Colonic mucosa (tissue), 4 donors: ENCODE measurements at regions not wholly inside any gene's neighbourhood (a gene's known extent, or its start where the extent isn't known, plus 50 kb on each side); places are given as distances from the start of the nearest gene placed in this dataset.
"Not testable (repeated sequence)": the region's sequence is repeated elsewhere in the genome, so short reads cannot be mapped to it uniquely, and the experiment has no call there.

Source experiments
- DNase-seq: peaks from one replicate; pipeline ENCODE4 v3.0.0-alpha.2; 2020
- H3K27ac ChIP-seq: fragments of 200-600 bp; one replicate; pipeline ENCODE4 v1.8.0; 2021
- H3K27me3 ChIP-seq: fragments of 200-600 bp; one replicate; pipeline ENCODE4 v1.8.0; 2021
- H3K36me3 ChIP-seq: fragments of 200-600 bp; one replicate; pipeline ENCODE4 v1.8.0; 2021
- H3K4me1 ChIP-seq: fragments of 200-600 bp; one replicate; pipeline ENCODE4 v1.8.0; 2021; ENCODE audit warnings: mild to moderate bottlenecking
- H3K4me3 ChIP-seq: fragments of 200-600 bp; one replicate; pipeline ENCODE4 v1.8.0; 2021
- H3K9ac ChIP-seq, 2 donors: one replicate each; pipeline ENCODE4 v1.7.0; 2013; ENCODE audit warnings: control low read depth in 2 of 2, low read depth in 2 of 2, low read length in 2 of 2
- H3K9me3 ChIP-seq: fragments of 200-600 bp; one replicate; pipeline ENCODE4 v1.8.0; 2021
- CTCF ChIP-seq: fragments of 200-600 bp; IDR thresholded peaks from one replicate; pipeline ENCODE4 v1.8.0; 2022; ENCODE audit warnings: antibody characterized with exemption, mild to moderate bottlenecking
- intact Hi-C: fragments of 100-400 bp; cut with DNase I; formaldehyde crosslinking; loops from one replicate; pipeline ENCODE4 v1.14.1; 2022
- donor health status: healthy.
- donor health status: DM: no; HTN: no; CAD: no.
- donor health status: DM: no; HTN: no; CAD: no.

- H3K9me3 ChIP-seq: no peaks in the 10 kb centered on the region
- DNase-seq: no peak
- H3K9ac ChIP-seq: no peak overlapping the region
- no peaks in the 10 kb centered on the region for H3K27me3 ChIP-seq
- H3K27ac ChIP-seq: no peak overlapping the region
- no peak overlapping the region for H3K4me3 ChIP-seq
- no peaks in the 10 kb centered on the region for H3K36me3 ChIP-seq
- intact Hi-C loops: no loop called here
- H3K4me1 ChIP-seq: no peaks in the 10 kb centered on the region
- TF ChIP-seq CTCF: no peak
Observed at GRCh38 chr17:77619326-77619725, 339.2 kb upstream of the TNRC6C start.

- Histone ChIP-seq H3K9me3 (no peaks in the 10 kb centered on the region), H3K4me3 (no peak overlapping the region), H3K27me3 (no peaks in the 10 kb centered on the region), H3K36me3 (no peaks in the 10 kb centered on the region), H3K9ac (no peak overlapping the region), H3K4me1 (no peaks in the 10 kb centered on the region), H3K27ac (no peak overlapping the region)
- intact Hi-C loops: no loop called here
- TF ChIP-seq CTCF: no peak
- no peak for DNase-seq
Observed at GRCh38 chr17:77619851-77620250, 338.7 kb upstream of the TNRC6C start.

- H3K36me3 ChIP-seq: no peaks in the 10 kb centered on the region
- H3K9ac ChIP-seq: no peak overlapping the region
- intact Hi-C loops: no loop called here
- no peak for TF ChIP-seq CTCF
- no peaks in the 10 kb centered on the region for H3K9me3 ChIP-seq
- no peak overlapping the region for H3K27ac ChIP-seq
- H3K4me3 ChIP-seq: no peak overlapping the region
- no peaks in the 10 kb centered on the region for H3K4me1 ChIP-seq
- no peaks in the 10 kb centered on the region for H3K27me3 ChIP-seq
- DNase-seq: no peak
Observed at GRCh38 chr17:77620282-77620681, 338.2 kb upstream of the TNRC6C start.

GRCh38 chr17:77622084-77622483 lies 336.4 kb upstream of the TNRC6C start:
- H3K4me1 ChIP-seq, H3K4me3 ChIP-seq, H3K9me3 ChIP-seq, H3K9ac ChIP-seq, intact Hi-C loops, H3K27ac ChIP-seq, H3K27me3 ChIP-seq, H3K36me3 ChIP-seq, DNase-seq: not testable (repeated sequence)

GRCh38 chr17:77622647-77623046 lies 335.9 kb upstream of the TNRC6C start:
- Histone ChIP-seq H3K36me3 (no peaks in the 10 kb centered on the region), H3K27me3 (no peaks in the 10 kb centered on the region), H3K4me1 (no peaks in the 10 kb centered on the region), H3K9ac (no peak overlapping the region), H3K27ac (no peak overlapping the region), H3K9me3 (no peaks in the 10 kb centered on the region), H3K4me3 (no peak overlapping the region)
- no peak for DNase-seq
- intact Hi-C loops: no loop called here
- no peak for TF ChIP-seq CTCF

- intact Hi-C loops, DNase-seq, H3K9ac ChIP-seq, H3K4me1 ChIP-seq, H3K36me3 ChIP-seq, H3K27ac ChIP-seq, H3K9me3 ChIP-seq, H3K4me3 ChIP-seq, H3K27me3 ChIP-seq: not testable (repeated sequence)
Observed at GRCh38 chr17:77623321-77623720, 335.2 kb upstream of the TNRC6C start.

- no peak for TF ChIP-seq CTCF
- no peaks in the 10 kb centered on the region for H3K9me3 ChIP-seq
- H3K4me3 ChIP-seq: no peak overlapping the region
- no peak overlapping the region for H3K9ac ChIP-seq
- no peaks in the 10 kb centered on the region for H3K27me3 ChIP-seq
- H3K4me1 ChIP-seq: no peaks in the 10 kb centered on the region
- DNase-seq: no peak
- no peak overlapping the region for H3K27ac ChIP-seq
- H3K36me3 ChIP-seq: no peaks in the 10 kb centered on the region
- intact Hi-C loops: no loop called here
Observed at GRCh38 chr17:77628035-77628434, 330.5 kb upstream of the TNRC6C start.

GRCh38 chr17:77629284-77629683 lies 329.2 kb upstream of the TNRC6C start:
- DNase-seq, H3K9me3 ChIP-seq, intact Hi-C loops, H3K27ac ChIP-seq, H3K4me1 ChIP-seq, H3K27me3 ChIP-seq, H3K4me3 ChIP-seq, H3K36me3 ChIP-seq, H3K9ac ChIP-seq: not testable (repeated sequence)
